ENCODE measurements at regions not wholly inside any gene's neighbourhood (a gene's known extent, or its start where the extent isn't known, plus 50 kb on each side); places are given as distances from the start of the nearest gene placed in this dataset.
A peak's percentile ranks its signal among the peaks of the same experiment; 100 is the strongest.

DNA sequence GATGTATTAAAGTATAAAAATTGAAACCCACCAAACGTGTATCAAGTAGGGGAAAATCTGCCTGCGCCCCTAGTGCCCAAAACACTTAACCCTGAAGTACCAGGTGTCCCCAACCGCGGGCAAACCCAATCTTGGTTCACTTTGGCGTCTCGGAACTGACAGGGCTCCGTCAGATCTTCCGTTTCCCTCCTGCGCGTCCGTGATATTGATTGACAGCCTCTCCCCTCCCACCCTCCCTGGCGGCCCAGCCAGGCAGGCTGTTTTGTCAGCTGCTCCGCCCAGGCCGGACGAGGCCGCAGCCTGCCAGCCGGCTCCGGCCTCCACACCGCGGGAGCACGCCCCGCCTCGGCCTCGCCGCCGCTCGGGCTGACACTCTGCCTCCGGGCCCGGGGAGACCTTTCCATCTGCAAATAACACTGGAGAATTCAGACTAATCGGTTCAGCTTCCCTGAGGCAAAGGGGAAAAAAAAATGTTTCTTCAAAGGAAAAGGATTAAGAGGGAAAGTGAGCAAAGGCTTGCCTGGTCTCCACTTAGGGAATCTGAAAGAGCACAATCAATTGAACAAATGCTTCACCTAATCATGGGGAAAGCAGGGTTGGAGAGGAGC is 234.9 kb upstream of the MCHR2 start (continued):
- TF ChIP-seq, protein P1, sequence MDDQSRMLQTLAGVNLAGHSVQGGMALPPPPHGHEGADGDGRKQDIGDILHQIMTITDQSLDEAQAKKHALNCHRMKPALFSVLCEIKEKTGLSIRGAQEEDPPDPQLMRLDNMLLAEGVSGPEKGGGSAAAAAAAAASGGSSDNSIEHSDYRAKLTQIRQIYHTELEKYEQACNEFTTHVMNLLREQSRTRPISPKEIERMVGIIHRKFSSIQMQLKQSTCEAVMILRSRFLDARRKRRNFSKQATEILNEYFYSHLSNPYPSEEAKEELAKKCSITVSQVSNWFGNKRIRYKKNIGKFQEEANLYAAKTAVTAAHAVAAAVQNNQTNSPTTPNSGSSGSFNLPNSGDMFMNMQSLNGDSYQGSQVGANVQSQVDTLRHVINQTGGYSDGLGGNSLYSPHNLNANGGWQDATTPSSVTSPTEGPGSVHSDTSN (IDR thresholded peaks at IDR 0.05; ENCODE audit: insufficient replicate concordance, low read depth, low read length), result peak; percentile 86
- TF ChIP-seq SREBF1 (IDR thresholded peaks at IDR 0.05; ENCODE audit: low read length) (no peak), POLR2A (IDR thresholded peaks at IDR 0.05; ENCODE audit: low read depth, low read length) (peak; percentile 60; the same call in 1 of the 2 replicates), CBFB (IDR thresholded peaks at IDR 0.05; ENCODE audit: low read depth) (no peak), ZNF217 (IDR thresholded peaks at IDR 0.05) (no peak), HDAC6 (IDR thresholded peaks at IDR 0.05; ENCODE audit: unreplicated experiment) (no peak), TCF3 (IDR thresholded peaks at IDR 0.05; ENCODE audit: borderline replicate concordance, insufficient read depth, low read depth, low read length) (0 out of 2 replicates have a peak, but pooled peaks have one; percentile 45)
- TF ChIP-seq, protein P2, sequence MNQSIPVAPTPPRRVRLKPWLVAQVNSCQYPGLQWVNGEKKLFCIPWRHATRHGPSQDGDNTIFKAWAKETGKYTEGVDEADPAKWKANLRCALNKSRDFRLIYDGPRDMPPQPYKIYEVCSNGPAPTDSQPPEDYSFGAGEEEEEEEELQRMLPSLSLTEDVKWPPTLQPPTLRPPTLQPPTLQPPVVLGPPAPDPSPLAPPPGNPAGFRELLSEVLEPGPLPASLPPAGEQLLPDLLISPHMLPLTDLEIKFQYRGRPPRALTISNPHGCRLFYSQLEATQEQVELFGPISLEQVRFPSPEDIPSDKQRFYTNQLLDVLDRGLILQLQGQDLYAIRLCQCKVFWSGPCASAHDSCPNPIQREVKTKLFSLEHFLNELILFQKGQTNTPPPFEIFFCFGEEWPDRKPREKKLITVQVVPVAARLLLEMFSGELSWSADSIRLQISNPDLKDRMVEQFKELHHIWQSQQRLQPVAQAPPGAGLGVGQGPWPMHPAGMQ (IDR thresholded peaks at IDR 0.05; ENCODE audit: borderline replicate concordance), result no peak
- TF ChIP-seq, protein P3, sequence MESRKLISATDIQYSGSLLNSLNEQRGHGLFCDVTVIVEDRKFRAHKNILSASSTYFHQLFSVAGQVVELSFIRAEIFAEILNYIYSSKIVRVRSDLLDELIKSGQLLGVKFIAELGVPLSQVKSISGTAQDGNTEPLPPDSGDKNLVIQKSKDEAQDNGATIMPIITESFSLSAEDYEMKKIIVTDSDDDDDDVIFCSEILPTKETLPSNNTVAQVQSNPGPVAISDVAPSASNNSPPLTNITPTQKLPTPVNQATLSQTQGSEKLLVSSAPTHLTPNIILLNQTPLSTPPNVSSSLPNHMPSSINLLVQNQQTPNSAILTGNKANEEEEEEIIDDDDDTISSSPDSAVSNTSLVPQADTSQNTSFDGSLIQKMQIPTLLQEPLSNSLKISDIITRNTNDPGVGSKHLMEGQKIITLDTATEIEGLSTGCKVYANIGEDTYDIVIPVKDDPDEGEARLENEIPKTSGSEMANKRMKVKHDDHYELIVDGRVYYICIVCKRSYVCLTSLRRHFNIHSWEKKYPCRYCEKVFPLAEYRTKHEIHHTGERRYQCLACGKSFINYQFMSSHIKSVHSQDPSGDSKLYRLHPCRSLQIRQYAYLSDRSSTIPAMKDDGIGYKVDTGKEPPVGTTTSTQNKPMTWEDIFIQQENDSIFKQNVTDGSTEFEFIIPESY (IDR thresholded peaks at IDR 0.05), result no peak
- TF ChIP-seq, protein P4, sequence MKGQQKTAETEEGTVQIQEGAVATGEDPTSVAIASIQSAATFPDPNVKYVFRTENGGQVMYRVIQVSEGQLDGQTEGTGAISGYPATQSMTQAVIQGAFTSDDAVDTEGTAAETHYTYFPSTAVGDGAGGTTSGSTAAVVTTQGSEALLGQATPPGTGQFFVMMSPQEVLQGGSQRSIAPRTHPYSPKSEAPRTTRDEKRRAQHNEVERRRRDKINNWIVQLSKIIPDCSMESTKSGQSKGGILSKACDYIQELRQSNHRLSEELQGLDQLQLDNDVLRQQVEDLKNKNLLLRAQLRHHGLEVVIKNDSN (IDR thresholded peaks at IDR 0.05; ENCODE audit: borderline replicate concordance, extremely low read length, insufficient read depth, low read depth, low read length), result no peak

Measured in GM12878 (cell line).